Activated CD4-positive, alpha-beta T cell treated with anti-CD3 and anti-CD28 coated beads, Interleukin-2, amount 50 U/mL, for 48 hours (primary cell): ENCODE measurements at regions not wholly inside any gene's neighbourhood (a gene's known extent, or its start where the extent isn't known, plus 50 kb on each side); places are given as distances from the start of the nearest gene placed in this dataset.
"Not testable (repeated sequence)": the region's sequence is repeated elsewhere in the genome, so short reads cannot be mapped to it uniquely, and the experiment has no call there.

Source experiments
- DNase-seq, 2 experiments: peaks; one replicate each; pipeline ENCODE4 v3.0.0-alpha.2; 2020

DNA sequence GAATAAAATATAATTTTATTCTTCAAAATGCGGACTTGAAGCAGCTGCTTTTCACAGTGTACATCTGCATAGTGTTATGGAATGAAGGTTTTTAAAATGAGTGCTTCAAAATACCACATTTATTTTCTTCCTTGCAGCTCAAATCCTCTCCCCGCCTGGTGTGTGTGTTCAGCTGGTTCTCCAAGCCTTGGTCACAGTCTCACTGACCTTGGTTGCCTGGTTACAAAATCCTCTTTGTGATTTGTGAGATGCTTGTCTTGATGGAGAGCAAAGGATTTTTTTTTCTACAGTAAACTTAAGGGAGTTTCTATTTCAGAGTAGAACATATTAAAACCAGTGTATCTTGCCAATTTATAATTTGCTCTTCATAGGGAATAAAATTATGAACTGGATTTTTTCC, 139.2 kb downstream of the PCDH18 start:
- no peak for DNase-seq

DNA sequence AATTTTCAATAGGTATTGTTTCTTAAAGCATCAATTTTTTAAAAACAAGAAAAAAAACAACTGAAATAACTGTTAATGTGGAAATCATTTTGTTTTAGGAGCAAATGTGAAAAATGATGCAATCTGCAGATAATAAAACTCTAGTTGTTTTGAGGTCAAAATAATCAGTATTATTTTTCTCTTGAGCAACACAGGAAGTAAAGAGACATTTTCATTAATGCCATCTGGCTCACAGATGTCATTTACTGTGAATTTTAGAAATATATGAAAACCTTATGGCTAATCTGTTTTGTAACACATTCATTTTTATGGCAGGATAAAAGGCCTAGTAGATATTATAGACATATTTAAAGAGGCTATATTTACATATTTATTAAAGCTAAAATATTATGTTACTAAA, 141.6 kb downstream of the PCDH18 start:
- no peak for DNase-seq

DNA sequence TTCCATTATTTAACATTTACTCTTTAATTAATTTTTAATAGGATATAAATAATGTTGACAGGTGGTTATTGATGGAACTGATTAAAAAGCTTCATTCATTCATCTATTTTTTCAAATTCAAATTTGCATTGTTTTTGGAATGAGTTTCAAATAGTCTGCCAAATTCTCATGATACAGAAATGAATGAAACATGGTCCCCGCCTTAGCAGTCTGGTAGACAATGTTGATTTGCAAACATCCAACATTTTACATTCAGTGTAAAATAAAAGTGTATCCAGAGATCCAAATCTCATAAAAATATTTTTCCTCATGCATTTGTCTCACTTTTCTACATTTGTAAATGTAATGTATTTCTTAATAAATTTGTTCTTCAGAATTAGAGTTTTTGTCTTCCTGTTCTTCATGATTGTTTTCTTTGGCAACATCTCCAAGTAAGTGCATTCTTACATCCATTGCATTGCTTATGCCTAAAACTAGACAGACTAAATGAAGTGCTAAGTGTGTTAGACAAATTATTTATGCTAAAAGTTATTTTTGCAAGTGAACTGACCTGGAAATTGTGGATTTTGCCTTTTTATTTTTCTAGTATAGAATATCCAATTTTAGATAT, 142.3 kb downstream of the PCDH18 start:
- DNase-seq = no peak

DNA sequence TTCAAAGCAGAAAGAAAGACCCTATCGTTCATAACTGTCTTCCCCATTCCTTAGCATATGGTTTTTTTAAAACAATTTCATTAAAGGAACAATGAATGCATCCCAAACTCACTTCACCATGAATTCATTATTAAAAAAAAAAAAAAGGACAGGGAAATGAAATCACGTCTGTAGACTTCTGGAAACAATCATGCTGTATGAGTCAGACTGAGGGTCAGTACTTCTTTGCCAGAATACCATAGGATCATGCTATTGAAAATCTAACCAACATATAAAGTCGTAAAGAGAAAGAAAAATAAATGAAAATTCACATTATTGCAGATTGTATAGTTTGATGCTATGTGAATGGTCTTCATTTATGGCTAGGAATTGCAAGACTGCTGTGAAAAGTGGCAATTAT, 144.4 kb downstream of the PCDH18 start:
- DNase-seq = no peak

DNA sequence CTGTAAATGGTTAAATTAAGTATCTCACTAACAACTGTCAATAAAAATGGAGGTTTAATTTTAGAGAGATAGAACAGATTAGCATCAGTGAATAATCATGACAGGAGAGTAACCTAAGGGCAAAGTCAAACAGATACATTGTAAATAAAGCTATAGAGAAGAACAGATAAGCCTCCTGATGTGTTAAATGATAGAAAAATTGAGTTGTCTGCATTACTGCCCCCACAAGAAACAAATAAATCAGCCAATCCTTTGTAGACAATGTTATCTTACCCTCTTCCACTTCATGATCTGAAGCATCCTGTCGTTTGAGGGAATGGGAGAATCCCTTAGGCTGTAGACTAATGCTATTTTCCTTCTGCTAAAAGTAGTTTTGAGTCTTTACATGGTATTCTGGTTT, 147.8 kb downstream of the PCDH18 start:
- no peak for DNase-seq

DNA sequence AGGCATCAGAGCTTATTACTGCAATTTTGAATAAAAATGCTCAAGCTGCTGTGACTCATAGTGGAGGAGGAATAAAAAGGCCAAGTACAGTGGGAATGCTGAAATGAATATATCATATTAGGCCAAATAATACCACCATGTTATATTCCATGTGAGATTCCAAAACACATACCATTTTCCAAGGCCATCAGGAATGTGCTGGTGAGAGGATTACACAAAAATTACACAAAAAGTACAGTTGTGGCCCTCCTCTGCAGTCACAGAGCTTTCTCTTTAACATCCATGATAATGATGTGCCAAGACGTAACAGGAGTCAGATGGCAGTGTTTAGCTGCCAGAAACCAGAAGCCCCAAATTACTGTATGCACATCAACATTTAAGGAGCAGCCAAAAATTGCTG, 153.5 kb downstream of the PCDH18 start:
- no peak for DNase-seq

DNA sequence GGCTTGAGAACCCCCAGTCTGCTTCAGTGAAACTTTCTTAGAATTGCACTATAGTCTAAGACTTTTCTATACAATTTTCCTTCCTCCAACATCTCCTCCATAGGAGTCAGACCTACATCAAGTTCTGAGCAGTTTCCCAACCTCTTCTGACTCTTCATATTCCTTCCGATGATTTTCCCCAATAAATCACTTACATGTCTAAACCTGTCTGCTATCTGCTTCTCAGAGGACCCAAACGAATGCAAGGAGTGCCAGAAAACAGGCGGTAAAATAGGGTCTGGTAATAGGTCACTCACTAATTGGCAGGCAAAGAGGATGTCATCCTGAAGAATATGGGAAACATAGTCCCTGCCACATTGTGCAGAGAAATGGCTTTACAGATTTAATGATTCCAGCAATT, 153.9 kb downstream of the PCDH18 start:
- DNase-seq = no peak

DNA sequence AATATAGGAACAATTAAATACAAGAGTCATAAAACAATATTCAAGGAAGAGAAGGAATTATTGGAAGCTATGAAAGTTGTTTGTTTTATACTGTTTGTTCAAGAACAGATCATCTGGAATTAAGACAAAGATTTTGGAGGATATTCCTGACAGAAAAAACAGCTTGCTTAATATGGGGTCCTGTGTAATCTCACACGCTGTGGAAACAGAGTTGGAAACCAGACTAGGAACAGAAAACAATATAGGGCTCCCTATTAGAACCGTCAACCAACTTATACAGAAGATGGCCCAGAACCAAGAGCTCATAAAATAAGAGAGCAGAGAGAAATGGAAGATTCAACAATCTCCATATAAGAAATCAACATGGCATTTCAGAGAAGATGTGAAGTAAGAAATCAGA, 156.0 kb downstream of the PCDH18 start:
- no peak for DNase-seq

DNA sequence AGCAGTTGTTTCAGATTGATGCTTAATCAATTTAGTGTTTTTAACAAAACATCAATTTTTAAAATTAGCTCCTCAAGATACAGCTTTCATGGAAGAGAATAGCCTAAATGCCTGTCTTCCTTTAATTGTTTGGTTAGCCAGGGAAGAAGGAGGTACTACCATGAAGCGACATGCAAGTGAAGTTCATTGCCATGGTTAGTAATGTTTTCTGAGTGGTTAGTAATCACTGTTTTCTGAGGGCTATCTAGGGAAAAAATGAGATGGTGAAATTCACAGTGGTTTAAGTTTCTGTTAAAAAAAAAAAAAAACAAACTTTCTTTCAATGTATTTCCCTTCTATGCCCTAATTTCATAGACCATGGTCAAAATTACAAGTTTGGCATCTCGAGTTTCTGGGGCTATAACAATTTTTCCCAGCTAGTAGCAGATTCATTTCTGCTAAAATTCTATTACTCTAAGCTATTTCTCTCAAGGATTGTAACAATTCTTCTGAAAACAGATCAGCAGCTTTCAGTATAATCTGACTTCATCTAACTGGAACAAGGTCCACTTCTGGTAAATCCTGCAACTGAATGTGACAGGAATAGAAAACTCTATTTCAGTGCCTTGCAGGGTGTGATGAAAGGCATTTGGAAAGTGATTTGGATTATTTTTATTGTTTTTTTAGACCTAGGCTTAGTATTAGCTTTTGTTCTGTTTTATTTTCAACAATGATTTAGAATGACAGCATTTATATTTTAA, 157.0 kb downstream of the PCDH18 start:
- no peak for DNase-seq

DNA sequence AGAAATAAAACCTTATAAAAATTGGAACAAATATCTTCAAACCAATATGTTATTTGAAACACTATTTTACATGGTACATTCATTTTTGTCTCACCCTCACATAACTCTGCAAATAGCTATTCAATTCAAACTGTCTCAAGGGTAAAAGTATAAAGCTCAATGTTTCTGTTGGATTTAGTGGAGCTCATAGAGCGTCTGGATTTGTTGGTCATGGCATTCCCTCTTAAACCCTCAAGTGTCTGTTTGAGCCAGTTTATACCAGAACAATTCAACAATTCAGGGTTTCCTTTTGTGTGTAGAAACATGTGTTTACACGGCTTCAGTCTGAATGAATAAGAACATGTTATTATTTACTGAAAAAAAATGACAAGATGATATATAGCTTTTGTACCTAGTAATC, 161.6 kb downstream of the PCDH18 start:
- DNase-seq = no peak

DNA sequence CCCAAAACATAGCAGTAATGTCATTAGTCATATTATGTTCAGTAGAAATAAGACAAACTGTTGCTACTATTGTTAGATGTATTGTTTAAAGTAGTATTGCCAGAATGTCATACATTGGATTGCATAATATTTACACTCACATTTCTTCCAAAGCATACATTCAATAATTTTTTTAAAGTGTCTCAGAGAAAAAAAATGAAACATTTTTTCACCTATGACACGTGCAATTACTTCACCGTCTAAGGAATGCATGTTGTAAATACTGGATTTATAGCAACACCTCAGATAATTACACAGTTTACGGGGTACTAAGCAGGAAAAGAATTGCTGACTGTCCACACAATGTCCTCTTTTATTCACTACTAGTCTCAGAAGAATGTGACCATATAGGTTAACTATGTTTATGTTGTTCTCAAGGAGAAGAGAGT, 162.1 kb downstream of the PCDH18 start:
- DNase-seq = no peak

DNA sequence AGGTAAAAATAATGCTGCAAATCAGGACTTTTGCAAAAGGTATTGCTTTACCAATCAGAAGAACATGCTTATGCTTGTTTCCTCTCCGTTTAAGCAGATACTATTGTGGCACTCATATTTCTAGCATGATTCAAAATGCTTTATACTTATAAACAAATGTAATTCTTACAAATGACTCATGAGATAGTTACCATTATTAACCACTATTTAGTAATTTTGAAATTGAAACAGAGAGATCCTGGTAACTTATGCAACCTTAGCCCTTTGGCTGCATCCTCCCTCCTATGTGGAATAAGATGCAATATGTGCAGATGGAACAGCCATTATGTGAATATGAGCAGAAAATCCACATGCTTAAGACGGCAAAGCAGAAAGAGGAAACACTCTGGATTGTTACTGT, 164.7 kb downstream of the PCDH18 start:
- no peak for DNase-seq

DNA sequence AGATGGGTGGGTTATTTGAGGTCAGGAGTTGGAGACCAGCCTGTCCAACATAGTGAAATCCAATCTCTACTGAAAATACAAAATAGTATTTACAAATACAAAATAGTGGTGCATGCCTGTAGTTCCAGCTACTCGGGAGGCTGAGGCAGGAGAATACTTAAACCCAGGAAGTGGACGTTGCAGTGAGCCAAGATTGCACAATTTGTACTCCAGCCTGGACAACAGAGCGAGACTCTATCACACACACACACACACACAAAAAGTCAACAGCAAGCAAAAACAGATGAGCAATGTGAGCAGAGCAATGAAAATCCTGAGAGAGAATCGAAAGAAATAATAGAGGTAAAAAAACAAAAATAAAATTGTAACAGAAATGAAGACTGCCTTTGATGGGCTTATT, 168.8 kb downstream of the PCDH18 start:
- DNase-seq = no peak

DNA sequence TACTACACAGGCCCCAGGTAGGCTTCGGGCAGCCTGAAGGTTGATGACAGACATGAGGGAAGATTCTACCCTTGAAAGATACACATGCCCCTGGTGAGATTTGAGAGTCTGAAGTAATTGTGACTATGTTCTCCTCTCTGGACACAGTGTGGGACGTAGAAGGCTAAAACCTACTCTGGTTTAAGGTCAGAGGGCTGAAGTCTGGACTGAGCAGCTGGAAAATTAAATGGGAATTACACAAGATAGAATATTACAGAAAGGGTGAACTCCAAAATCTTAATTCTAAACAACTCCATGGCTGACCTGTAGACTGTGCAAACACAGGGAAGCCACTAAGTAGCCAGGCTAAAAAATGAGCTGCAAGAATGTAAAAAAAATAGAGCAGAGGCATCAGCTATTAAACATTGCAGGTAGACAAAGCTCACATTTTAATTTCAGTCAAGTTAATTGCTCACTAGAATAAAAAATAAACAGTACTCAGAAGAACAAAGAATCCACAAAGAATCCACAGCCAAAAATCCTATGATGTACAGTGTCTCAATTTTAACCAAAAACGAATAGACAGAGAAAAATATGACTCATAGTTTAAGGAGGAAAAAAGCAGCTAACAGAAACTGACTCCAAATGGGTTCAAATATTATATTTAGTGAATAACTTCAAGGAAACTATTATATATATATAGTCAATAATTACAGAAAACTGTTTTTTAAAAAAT, 170.4 kb downstream of the PCDH18 start:
- no peak for DNase-seq

DNA sequence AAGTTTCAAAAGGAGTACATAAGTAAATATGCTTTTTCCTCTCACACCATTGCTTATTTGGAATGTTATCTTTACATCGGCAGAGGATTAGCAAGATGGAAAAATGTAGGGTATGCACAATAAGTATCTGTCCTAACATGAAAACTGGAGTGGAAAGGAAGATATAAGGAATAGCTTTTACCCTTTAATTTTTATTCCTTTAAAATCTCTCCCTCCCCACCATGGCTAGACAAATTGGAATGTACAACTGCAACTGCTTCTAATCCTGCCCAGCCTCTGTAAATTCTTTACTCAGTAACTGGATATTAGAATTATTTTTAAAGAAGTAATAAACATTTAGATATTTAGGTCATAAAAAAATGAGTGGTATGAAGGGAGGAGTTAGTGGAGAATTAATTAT, 171.5 kb downstream of the PCDH18 start:
- DNase-seq = no peak

DNA sequence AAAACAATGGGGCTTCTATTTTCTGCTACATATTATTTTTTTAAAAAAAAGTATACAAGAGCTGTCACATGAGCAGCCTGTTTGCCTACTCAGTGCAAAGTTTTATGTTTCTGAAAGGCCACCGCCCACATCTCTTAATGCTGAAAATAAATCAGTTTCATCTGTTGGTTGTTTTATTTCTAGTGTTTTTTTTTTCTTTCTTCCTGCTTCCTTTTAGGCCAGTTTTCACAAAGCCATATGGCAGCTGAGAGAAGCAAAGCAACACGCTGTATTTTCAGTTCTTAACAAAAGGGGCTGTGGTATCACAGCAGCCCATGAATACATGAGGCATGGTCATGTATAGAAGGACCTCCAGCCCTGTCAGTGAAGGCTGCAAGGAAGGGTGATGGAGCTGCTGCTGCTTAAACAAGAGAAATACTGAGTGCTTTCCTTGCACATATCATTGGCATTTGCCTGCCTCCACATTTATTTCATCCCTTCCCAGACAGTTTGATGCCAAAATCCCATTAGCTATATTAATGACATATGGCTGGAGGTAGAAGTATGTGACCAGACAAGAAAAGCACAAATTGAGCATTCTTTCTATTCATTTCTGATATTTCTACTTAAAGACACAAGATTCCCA, 172.5 kb downstream of the PCDH18 start:
- no peak for DNase-seq

DNA sequence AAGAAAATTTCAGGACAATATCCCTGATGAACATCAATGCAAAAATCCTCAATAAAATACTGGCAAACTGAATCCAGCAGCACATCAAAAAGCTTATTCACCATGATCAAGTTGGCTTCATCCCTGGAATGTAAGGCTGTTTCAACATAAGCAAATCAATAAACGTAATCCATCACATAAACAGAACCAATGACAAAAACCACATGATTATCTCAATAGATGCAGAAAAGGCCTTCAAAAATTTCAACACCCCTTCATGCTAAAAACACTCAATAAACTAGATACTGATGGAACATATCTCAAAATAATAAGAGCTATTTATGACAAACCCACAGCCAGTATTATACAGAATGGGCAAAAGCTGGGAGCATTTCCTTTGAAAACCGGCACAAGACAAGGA, 177.7 kb downstream of the PCDH18 start:
- not testable (repeated sequence) for DNase-seq

DNA sequence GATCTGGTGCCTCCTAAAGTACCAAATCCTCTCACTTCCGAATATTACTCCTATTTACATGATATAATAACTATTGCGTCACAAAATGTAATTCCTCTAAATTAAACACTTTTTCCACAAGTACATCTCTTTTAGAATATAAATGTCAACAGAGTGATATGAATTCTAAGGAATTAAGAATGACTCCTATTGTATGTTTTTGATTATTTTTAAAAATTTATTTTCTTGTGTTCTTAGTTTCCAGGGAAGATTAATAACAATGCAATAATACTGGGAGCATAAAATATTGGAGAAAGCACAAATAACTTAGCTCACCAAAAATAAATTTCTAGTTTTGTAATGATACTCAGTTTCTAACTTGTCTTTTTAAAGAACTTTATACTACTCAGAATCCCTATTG, 184.9 kb downstream of the PCDH18 start:
- DNase-seq = no peak

DNA sequence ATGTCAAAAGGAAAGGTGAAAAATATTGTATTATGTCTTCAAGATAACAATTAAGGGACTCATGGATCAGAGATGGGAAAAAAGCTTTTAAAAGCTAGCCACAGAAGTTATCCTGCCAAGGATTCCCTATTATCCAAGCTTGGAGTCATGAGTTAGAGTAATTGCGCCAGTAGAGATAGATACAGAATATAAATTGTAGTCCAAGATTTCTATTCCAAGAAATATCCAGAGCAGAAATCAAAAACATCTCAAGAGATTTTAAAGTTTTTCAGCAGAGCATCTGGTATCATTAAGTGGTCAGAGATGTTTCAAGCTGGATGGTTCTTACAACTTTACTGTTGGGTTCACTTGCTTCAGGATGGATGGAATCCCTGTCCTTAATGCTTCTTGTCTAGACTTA, 186.7 kb downstream of the PCDH18 start:
- no peak for DNase-seq

DNA sequence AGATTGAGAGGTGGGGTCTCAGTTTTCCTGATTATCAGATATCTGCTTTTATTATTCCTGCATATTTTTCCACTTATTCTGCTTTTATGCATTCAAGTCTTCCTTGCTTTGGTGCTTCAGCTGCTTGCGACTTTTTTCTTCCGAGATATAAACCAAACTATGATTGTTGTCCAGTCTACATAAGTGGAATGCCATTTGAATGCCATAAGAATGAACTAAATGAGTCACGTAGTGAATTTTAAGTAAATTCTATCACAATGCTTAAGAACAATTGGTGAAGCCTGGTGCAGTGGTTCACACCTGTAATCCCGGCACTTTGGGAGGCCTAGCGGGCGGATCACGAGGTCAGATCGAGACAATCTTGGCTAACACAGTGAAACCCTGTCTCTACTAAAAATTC, 189.1 kb downstream of the PCDH18 start:
- no peak for DNase-seq

DNA sequence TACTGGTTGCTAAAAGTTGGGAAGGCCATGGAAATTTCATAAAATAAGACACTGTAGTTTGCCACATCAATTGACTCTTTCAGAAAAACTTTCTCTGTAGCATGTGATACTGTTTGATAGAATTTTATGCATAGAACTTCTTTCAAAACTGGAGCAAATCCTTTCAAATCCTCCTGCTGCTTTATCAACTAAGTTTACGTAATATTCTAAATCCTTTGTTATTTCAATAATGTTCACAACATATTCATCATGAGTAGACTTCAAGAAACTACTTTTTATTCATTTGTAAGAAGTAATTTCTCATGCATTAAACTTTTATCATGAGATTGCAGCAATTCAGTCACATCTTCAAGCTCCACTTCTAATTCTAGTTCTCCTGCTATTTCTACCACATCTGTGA, 199.3 kb downstream of the PCDH18 start:
- DNase-seq = no peak

DNA sequence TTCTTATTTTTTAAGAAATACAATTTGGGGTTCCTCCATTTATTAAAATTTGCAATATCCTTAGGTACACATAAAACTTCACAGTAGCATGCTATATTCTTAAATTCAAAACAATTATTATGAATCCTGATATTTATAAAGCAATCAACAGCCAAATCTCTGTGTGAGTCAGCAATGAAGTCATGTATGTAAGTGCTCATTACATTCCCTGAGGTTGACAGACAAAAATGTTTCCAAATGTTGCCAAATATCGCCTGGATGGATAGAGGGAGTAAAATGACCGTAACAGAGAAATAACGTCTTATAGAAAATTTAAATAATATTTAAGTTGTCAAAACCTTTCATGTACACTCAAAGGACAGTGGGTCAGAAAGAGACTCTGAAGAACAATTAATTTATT, 220.0 kb downstream of the PCDH18 start:
- no peak for DNase-seq

DNA sequence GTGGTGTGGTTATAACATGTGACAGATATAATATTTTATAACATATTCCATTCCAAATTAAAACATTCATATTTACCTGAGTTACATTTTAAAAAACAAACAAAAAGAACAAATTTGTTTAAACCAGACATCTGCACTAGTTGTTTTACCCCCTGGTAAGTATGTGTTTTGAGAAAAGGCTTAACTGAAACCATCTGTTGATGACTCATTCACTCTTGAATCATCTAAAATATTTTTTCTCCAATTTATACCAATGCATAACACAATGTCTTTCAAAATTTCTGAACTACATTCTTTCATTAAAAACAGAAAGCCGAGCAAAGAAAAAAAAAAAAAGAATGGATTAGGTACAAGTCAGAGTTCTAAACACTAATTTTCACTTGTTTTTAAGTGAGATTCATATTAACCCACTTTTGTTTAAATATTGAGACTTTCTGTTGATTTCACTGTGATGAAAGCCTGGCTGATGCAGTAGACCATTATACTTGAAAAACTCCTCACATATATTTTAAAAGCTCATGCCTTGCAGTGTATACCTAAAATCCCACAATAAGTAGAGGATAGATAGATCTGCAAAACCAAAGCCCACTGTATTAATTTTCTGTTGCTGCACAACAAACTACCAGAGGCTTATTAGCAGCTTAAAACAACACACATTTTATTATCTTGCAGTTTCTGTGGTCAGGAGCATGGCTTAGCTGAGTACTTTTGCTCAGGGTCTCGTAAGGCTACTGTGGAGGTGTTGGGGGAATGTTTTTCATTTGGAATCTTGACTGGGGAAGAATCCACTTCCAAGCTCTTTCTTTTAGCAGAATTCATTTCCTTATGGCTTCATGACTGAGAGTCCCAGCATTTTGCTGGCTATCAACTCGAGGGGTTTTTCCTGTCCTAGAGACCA, 221.5 kb downstream of the PCDH18 start:
- no peak for DNase-seq
